Nephron (organoid): ENCODE measurements at regions not wholly inside any gene's neighbourhood (a gene's known extent, or its start where the extent isn't known, plus 50 kb on each side); places are given as distances from the start of the nearest gene placed in this dataset.

Experiments
- H3K27ac Mint-ChIP-seq, 3 experiments: 2 replicates each; pipeline ENCODE4 v1.8.0; 2020; ENCODE audit warnings: mixed read lengths in 3 of 3, mild to moderate bottlenecking in 2 of 3, moderate library complexity in 1 of 3
- H3K27me3 Mint-ChIP-seq: 2 replicates; pipeline ENCODE4 v1.8.0; 2021; ENCODE audit warnings: low read depth, mild to moderate bottlenecking, moderate library complexity, mixed read lengths
- H3K36me3 Mint-ChIP-seq: 2 replicates; pipeline ENCODE4 v1.8.0; 2020; ENCODE audit warnings: low read depth, mixed read lengths
- H3K4me1 Mint-ChIP-seq: 2 replicates; pipeline ENCODE4 v1.8.0; 2020; ENCODE audit warnings: mixed read lengths
- H3K4me3 Mint-ChIP-seq, 3 experiments: 2 replicates each; pipeline ENCODE4 v1.8.0; 2020; ENCODE audit warnings: mild to moderate bottlenecking in 3 of 3, mixed read lengths in 3 of 3, moderate library complexity in 2 of 3
- H3K9me3 Mint-ChIP-seq: 2 replicates; pipeline ENCODE4 v1.8.0; 2020; ENCODE audit warnings: mixed read lengths
- CTCF ChIP-seq, 3 experiments: fragments of 200-600 bp; sonication (generic); IDR thresholded peaks; one replicate each; pipeline ENCODE4 v1.5.0; 2021; ENCODE audit warnings: antibody characterized with exemption in 3 of 3; ENCODE audit not compliant: unreplicated experiment in 3 of 3

GRCh38 chr20:19928328-19929011 is 88.7 kb upstream of the NAA20 start:
- H3K36me3 Mint-ChIP-seq, result no peaks in the 10 kb centered on the region
- no peaks in the 10 kb centered on the region for H3K9me3 Mint-ChIP-seq
- no peak for TF ChIP-seq CTCF (IDR thresholded peaks at IDR 0.05; ENCODE audit: unreplicated experiment in 3 of 3)
- H3K4me3 Mint-ChIP-seq, result no peak overlapping the region
- no peaks in the 10 kb centered on the region for H3K27me3 Mint-ChIP-seq
- H3K4me1 Mint-ChIP-seq, result peaks cover 36% of the 10 kb centered on the region
- H3K27ac Mint-ChIP-seq, result no peak overlapping the region

- Mint-ChIP-seq H3K9me3 (no peaks in the 10 kb centered on the region), H3K36me3 (no peaks in the 10 kb centered on the region), H3K4me3 (no peak overlapping the region), H3K27me3 (no peaks in the 10 kb centered on the region), H3K4me1 (peaks cover 37% of the 10 kb centered on the region), H3K27ac (no peak overlapping the region)
- TF ChIP-seq CTCF (IDR thresholded peaks at IDR 0.05; ENCODE audit: unreplicated experiment in 3 of 3), result no peak
Measured at GRCh38 chr20:19929012-19929360, 88.2 kb upstream of the NAA20 start.

- peaks cover 40% of the 10 kb centered on the region for H3K4me1 Mint-ChIP-seq
- H3K36me3 Mint-ChIP-seq, result no peaks in the 10 kb centered on the region
- H3K27me3 Mint-ChIP-seq, result no peaks in the 10 kb centered on the region
- H3K27ac Mint-ChIP-seq, result peak overlapping the region in 1 of 3 experiments; percentile 4
- TF ChIP-seq CTCF (IDR thresholded peaks at IDR 0.05; ENCODE audit: unreplicated experiment in 3 of 3), result no peak
- H3K9me3 Mint-ChIP-seq, result no peaks in the 10 kb centered on the region
- H3K4me3 Mint-ChIP-seq, result no peak overlapping the region
Measured at GRCh38 chr20:19929481-19930145, 87.5 kb upstream of the NAA20 start.

- no peak overlapping the region for H3K4me3 Mint-ChIP-seq
- peaks cover 48% of the 10 kb centered on the region for H3K4me1 Mint-ChIP-seq
- no peaks in the 10 kb centered on the region for H3K9me3 Mint-ChIP-seq
- peaks cover 4% of the 10 kb centered on the region for H3K36me3 Mint-ChIP-seq
- no peak for TF ChIP-seq CTCF (IDR thresholded peaks at IDR 0.05; ENCODE audit: unreplicated experiment in 3 of 3)
- peak overlapping the region in 1 of 3 experiments; percentile 20 for H3K27ac Mint-ChIP-seq
- H3K27me3 Mint-ChIP-seq, result no peaks in the 10 kb centered on the region
Measured at GRCh38 chr20:19930426-19930825, 86.7 kb upstream of the NAA20 start.

GRCh38 chr20:19932170-19932667 is 84.9 kb upstream of the NAA20 start:
- Mint-ChIP-seq H3K4me1 (peaks cover 55% of the 10 kb centered on the region), H3K4me3 (peak overlapping the region in 1 of 3 experiments; percentile 8), H3K27ac (peak overlapping the region; percentile 62 to 89 (median 88)), H3K27me3 (no peaks in the 10 kb centered on the region), H3K9me3 (no peaks in the 10 kb centered on the region), H3K36me3 (peaks cover 4% of the 10 kb centered on the region)
- TF ChIP-seq CTCF (IDR thresholded peaks at IDR 0.05; ENCODE audit: unreplicated experiment in 3 of 3), result no peak
